GM12891 (cell line): ENCODE measurements at regions not wholly inside any gene's neighbourhood (a gene's known extent, or its start where the extent isn't known, plus 50 kb on each side); places are given as distances from the start of the nearest gene placed in this dataset.

Experiments
- DNase-seq: peaks from one replicate; pipeline ENCODE4 v3.0.0; 2011; ENCODE audit warnings: low spot score; ENCODE audit not compliant: insufficient read length
- FAIRE-seq: peaks from 2 replicates; lab custom pipeline; 2011; peaks lifted over from hg19 to GRCh38; lab: Jason Lieb, UNC
- PAX5 ChIP-seq: IDR thresholded peaks from 2 replicates; pipeline ENCODE4 v1.6.1; 2011; ENCODE audit warnings: low read length, moderate library complexity, mild to moderate bottlenecking; ENCODE audit not compliant: insufficient read depth, severe bottlenecking
- POLR2A ChIP-seq: IDR thresholded peaks from 2 replicates; pipeline ENCODE4 v1.6.1; 2011; ENCODE audit warnings: low read depth, low read length, control low read depth
- POLR2AphosphoS5 ChIP-seq: IDR thresholded peaks from 2 replicates; pipeline ENCODE4 v1.6.1; 2011; ENCODE audit warnings: low read depth, low read length, control low read depth
- POU2F2 ChIP-seq: IDR thresholded peaks from 2 replicates; pipeline ENCODE4 v1.6.1; 2011; ENCODE audit warnings: low read depth, mild to moderate bottlenecking, control low read depth, low read length, moderate library complexity
- SPI1 ChIP-seq: IDR thresholded peaks from 2 replicates; pipeline ENCODE4 v1.6.1; 2011; ENCODE audit warnings: low read depth, low read length, control low read depth
- TAF1 ChIP-seq: IDR thresholded peaks from 2 replicates; pipeline ENCODE4 v1.6.1; 2011; ENCODE audit warnings: low read depth, low read length, control low read depth

DNA sequence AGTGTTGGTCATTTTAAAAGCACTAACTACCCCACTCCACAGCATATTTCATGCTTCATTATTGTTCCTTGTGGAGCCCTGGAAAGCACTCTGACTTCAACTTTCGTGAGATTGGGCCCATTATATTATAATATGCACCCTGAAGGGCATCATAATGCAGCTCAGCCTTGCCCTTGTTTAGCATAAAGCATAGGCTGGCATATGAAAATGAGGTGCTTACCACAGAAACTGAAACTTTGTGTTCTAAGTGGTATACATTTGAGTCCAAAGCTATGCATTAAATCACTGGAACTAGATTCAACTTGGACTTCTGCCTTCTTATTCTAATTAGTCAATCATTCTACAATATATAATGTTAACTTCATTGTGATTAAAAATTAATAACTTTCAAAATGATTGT lies 1027.9 kb downstream of the STIM2 start:
- no peak for FAIRE-seq
- no peak for DNase-seq
- TF ChIP-seq POLR2AphosphoS5: no peak
- TF ChIP-seq POLR2A: no peak
- TF ChIP-seq TAF1: no peak
- no peak for TF ChIP-seq POU2F2
- TF ChIP-seq SPI1: no peak

DNA sequence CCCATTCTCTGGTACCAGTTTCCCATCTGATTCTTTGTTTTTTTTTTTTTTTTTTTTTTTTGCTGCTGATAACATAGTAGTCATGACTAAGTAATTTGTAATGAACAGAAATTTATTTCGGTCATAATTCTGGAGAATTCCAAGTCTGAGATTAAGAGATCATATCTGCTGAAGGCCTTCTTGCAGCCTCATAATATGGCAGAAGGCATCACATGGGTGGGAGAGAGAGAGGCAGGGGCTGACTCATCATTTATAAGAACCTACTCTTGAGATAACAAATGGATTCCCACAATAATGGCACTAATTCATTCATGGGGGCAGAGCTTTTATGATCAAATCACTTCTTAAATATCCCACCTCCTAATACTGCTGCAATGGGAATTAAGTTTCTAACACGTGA lies 1034.3 kb downstream of the STIM2 start:
- no peak for FAIRE-seq
- TF ChIP-seq POU2F2 (no peak), SPI1 (no peak), POLR2AphosphoS5 (no peak), TAF1 (no peak), PAX5 (no peak)
- no peak for DNase-seq

DNA sequence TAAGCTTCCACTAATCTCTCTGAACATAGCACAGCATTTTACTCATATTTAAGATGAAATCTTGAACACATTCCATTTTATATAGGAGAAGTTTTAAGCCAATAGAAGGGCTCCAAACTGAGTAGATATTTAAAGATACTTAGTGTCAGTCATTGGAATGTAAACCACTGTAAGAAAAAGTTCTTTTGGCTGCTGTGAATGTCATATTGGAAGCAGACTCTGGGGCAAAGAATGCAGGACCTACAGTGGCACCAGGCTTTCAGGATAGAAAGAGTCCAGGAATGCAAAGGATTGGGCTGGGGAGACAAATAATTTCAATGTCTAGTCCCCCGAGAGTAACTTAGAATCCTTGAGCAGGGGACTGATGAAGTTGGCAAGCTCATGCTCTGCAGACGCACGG lies 1047.7 kb downstream of the STIM2 start:
- DNase-seq: no peak
- TF ChIP-seq TAF1: no peak
- no peak for TF ChIP-seq SPI1
- TF ChIP-seq POLR2A: no peak
- no peak for TF ChIP-seq PAX5
- no peak for TF ChIP-seq POU2F2
- no peak for TF ChIP-seq POLR2AphosphoS5
- no peak for FAIRE-seq

DNA sequence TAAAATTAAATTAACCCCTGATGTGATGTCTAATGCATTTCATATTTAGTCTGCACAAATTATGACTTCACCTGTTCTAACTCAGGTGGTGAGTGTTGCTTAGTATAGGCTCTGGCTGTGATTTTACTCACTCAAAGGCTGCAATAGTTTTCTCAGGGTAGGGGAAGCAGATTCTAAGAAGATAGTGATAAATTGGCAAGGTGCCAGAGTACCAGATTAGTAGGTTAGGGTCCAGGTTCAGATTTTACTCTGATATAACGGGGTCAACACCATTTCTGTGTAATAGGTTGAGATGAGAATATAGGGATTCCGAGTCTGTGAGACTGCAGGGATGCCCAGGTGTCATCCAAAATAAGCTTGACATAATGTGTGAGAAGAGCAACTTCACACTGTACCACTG lies 1049.6 kb downstream of the STIM2 start:
- FAIRE-seq (no peak), DNase-seq (no peak)
- TF ChIP-seq TAF1 (no peak), POLR2A (no peak), POLR2AphosphoS5 (no peak), POU2F2 (no peak), PAX5 (no peak), SPI1 (no peak)

DNA sequence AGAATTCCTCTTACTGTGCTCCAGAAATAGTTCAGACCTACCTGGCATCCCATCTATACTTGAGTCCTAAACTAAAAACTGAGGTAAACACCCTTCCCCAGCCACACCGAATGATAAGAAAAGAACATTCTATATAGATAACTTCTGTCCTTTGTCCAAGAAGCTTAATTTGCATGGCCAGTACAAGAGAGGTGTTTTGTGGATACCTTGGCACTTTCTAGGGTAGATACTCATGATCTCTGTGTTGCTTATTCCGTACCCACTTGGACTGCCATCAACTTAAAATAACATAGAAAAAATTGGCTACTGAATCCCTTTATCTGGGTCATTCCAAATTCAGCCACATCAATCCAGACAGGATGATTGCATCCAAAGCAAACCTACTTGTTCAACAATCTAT lies 1050.4 kb downstream of the STIM2 start:
- DNase-seq (no peak), FAIRE-seq (no peak)
- no peak for TF ChIP-seq POLR2A
- TF ChIP-seq TAF1: no peak
- TF ChIP-seq POLR2AphosphoS5: no peak

DNA sequence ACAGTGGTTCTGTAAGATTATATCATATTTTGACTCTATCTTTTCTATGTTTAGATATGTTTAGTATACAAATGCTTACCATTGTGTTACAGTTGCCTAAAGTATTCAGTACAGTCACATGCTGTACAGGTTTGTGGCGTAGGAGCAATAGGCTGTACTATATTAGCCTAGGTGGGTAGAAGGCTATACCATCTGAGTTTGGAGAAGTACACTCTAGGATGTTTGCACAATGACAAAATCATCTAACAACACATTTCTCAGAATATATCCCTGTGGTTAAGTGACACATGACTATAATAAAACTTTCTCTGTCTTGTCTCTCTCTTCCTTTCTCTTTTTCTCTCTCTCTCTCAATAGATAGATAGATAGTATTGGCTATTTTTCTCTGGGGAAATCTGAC lies 1053.1 kb downstream of the STIM2 start:
- TF ChIP-seq POLR2AphosphoS5: no peak
- FAIRE-seq (no peak), DNase-seq (no peak)

DNA sequence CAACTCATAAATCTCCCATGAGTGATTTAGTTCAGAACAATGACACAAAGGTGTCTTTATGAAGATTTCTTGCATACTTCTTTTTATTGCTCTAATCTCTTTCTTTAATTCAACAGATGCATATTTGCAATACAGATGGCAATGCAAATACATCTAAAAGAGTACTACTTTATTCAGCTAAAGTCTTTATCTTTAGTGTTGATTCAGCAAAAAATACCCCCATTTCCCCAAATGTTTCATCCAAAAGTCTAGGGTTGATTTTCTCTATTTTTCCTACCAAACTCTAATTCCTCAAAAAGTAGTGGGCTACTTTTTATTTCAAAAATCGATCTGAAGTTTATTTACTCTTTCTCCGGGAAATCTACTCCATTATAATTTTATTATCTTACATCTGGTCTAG lies 1055.2 kb downstream of the STIM2 start:
- FAIRE-seq (no peak), DNase-seq (no peak)
- TF ChIP-seq POU2F2 (no peak), SPI1 (no peak), POLR2A (no peak), POLR2AphosphoS5 (no peak), PAX5 (no peak), TAF1 (no peak)

DNA sequence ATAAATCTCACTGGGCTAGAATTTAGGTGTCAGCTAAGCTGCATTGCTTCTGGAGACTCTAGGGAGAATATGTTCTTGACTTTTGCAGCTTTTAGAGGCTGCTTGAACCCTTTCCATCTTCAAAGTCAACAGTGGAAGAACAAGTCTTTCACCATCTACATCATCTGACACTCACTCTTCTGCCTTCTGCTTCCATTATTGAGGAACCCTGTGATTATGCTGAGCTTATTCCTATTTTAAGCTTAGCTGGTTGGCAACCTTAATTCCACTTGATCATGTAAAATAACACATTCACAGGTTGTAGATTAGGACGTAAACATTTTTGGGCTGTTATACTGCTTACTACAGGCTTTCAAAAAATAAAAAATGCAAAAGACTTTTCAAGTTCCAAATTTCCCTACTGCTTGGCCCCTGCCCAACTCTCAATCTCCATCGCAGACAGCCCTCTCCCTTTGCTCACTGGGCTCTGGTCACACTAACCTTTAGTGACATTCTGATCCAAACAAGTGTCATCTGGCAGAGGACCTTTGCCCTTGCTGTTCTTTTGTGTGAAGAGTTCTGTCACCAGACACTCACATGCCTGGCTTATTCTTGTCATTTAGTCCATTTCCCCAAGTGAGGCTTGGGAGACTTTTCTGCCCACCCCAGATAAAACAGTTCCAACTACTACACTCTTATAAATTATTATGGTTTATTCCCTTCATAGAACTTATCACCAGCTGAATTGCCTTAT lies 1056.0 kb downstream of the STIM2 start:
- no peak for DNase-seq
- FAIRE-seq: no peak
- no peak for TF ChIP-seq SPI1
- TF ChIP-seq POLR2AphosphoS5: no peak
- TF ChIP-seq PAX5: no peak
- no peak for TF ChIP-seq TAF1
- TF ChIP-seq POU2F2: no peak
- TF ChIP-seq POLR2A: no peak

DNA sequence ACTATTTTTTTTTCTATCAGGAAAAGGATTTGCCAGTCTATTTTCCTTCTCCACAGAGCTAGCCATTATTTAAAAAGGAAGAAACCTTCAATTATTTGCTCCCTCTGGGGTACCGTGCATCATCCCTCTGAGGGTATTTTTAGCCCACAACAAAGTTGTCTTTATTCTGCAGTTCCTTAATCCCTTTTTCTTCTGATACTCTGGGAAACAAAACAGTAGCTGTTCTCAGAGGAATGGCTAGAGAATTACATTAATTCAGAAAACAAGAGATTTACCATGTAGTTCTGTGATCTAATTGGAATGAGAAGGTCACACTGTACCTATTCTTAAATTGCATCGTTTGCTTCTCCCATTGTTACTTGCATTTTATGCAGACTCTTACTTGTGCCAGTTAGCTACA lies 1056.7 kb downstream of the STIM2 start:
- DNase-seq (no peak), FAIRE-seq (no peak)
- TF ChIP-seq POU2F2 (no peak), PAX5 (no peak), POLR2AphosphoS5 (no peak), POLR2A (no peak), TAF1 (no peak), SPI1 (no peak)

DNA sequence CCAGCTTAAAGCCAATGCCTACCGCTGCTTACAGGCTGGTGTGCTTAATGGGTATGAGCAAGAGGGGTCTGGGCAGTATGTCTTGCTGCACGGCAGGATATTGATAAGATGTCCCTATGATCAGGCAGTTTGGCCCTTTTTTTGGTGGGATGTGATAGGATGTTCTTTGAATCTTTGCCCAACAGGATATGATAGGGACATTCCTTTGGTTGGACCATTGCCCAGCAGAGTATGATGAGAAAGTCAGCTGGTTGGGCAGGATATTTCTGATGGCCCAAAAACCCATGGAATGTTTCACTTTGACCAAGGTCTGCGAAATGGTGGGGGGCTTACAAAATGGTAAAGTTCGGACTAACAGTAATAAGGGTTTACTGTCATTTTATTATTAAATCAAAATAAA lies 1060.6 kb downstream of the STIM2 start:
- FAIRE-seq (no peak), DNase-seq (no peak)
- TF ChIP-seq TAF1: no peak
- TF ChIP-seq POU2F2: no peak
- no peak for TF ChIP-seq POLR2AphosphoS5
- no peak for TF ChIP-seq POLR2A
- TF ChIP-seq PAX5: no peak
- TF ChIP-seq SPI1: no peak
